ENCODE measurements at regions not wholly inside any gene's neighbourhood (a gene's known extent, or its start where the extent isn't known, plus 50 kb on each side); places are given as distances from the start of the nearest gene placed in this dataset.

DNA sequence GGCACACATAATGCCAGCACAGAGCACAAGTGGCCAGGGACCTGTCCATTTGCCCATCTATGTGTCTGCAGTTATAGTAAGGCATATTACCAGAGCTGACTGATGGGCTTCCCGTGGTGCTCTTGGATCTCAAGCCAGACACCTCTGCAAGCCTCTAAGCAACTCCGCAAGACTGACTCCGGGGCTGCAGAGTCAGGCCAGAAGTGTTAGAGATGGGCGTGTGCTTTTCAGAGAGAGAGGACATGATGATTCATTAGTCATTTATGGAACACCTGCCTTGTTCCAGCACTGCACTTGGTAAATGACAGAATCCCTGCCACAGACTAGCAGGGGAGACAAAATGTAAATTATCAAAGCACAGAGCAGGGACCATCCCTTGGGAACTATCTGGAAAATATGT lies 559.0 kb downstream of the PDCD6IP start:
- Histone ChIP-seq H2AFZ (ENCODE audit: insufficient read depth, low read depth, low read length, poor library complexity, severe bottlenecking) (no peak overlapping the region), H4K20me1 (ENCODE audit: control insufficient read depth, insufficient read depth, low read length, poor library complexity, severe bottlenecking) (no peaks in the 10 kb centered on the region), H3K27ac (ENCODE audit: low read length in 2 of 2) (no peak overlapping the region), H3K9ac (ENCODE audit: low read length) (no peak overlapping the region), H3K4me1 (ENCODE audit: control insufficient read depth in 2 of 2, insufficient read depth in 2 of 2, low read length in 2 of 2) (peaks cover 5 to 6% of the 10 kb centered on the region in 2 donors), H3K4me2 (replicated peaks; ENCODE audit: low read depth, low read length, poor library complexity, severe bottlenecking) (no peak overlapping the region), H3K27me3 (replicated peaks in 1 of 4; ENCODE audit: control extremely low read depth in 1 of 4, control insufficient read depth in 3 of 4, insufficient read depth in 4 of 4, low read length in 3 of 4) (no peaks in the 10 kb centered on the region), H3K9me3 (ENCODE audit: control extremely low read depth in 1 of 3, control insufficient read depth in 2 of 3, insufficient read depth in 1 of 3, low read length in 2 of 3) (no peaks in the 10 kb centered on the region), H3K79me2 (ENCODE audit: control insufficient read depth, insufficient read depth, low read length) (no peaks in the 10 kb centered on the region), H3K36me3 (replicated peaks in 1 of 2; ENCODE audit: control extremely low read depth in 1 of 2, control insufficient read depth in 1 of 2, extremely low read depth in 1 of 2, insufficient read depth in 2 of 2, low read length in 1 of 2) (no peaks in the 10 kb centered on the region), H3K4me3 (ENCODE audit: control extremely low read depth in 1 of 5, extremely low read depth in 1 of 5, insufficient read depth in 1 of 5, low read depth in 2 of 5, low read length in 4 of 5) (no peak overlapping the region)
- POLR2A ChIA-PET: no interaction called here
- no peaks in the 10 kb centered on the region for H3K27me3 Mint-ChIP-seq
- WGBS (ENCODE audit: insufficient coverage): 57% methylated on average over 1 of the region's 4 CpGs
- H3K4me3 Mint-ChIP-seq: no peak overlapping the region
- no peak overlapping the region for H3K27ac Mint-ChIP-seq
- intact Hi-C loops (cut with micrococcal nuclease): no loop called here
- CTCF ChIA-PET: no interaction called here
- TF ChIP-seq, protein P1, sequence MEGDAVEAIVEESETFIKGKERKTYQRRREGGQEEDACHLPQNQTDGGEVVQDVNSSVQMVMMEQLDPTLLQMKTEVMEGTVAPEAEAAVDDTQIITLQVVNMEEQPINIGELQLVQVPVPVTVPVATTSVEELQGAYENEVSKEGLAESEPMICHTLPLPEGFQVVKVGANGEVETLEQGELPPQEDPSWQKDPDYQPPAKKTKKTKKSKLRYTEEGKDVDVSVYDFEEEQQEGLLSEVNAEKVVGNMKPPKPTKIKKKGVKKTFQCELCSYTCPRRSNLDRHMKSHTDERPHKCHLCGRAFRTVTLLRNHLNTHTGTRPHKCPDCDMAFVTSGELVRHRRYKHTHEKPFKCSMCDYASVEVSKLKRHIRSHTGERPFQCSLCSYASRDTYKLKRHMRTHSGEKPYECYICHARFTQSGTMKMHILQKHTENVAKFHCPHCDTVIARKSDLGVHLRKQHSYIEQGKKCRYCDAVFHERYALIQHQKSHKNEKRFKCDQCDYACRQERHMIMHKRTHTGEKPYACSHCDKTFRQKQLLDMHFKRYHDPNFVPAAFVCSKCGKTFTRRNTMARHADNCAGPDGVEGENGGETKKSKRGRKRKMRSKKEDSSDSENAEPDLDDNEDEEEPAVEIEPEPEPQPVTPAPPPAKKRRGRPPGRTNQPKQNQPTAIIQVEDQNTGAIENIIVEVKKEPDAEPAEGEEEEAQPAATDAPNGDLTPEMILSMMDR (IDR thresholded peaks at IDR 0.05): no peak
- TF ChIP-seq EZH2 (IDR thresholded peaks at IDR 0.05; ENCODE audit: borderline replicate concordance, insufficient read depth, low read depth, low read length, poor library complexity, severe bottlenecking): no peak
- no peaks in the 10 kb centered on the region for H3K9me3 Mint-ChIP-seq (ENCODE audit: insufficient read depth)
- peaks cover 9% of the 10 kb centered on the region for H3K4me1 Mint-ChIP-seq
- ATAC-seq (ENCODE audit: low read depth) (no peak), DNase-seq (no peak)

DNA sequence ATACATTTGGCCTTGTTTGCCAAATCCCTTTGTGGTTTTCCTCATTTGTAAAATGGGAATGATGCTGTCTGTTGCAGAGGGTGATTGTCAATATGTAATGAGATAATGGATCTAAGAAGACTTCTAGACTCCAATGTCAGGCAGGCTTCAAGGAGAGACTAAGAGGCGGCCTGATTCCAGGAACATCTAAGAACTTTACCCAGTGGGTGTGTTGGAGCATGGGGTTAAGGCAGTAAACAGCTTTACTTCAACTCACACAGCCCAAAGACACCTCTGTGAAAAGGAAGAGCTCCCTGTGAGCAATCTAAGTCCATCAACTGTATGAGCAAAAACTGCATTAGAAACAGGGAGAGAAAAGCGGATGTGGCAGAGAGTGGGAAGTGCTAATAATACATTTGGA lies 560.6 kb downstream of the PDCD6IP start:
- intact Hi-C loops (cut with micrococcal nuclease): no loop called here
- POLR2A ChIA-PET: no interaction called here

More for the DNA sequence above, 560.6 kb downstream of the PDCD6IP start:
- no peaks in the 10 kb centered on the region for H3K9me3 Mint-ChIP-seq (ENCODE audit: insufficient read depth)
- no peaks in the 10 kb centered on the region for H3K27me3 Mint-ChIP-seq
- peaks cover 10% of the 10 kb centered on the region for H3K4me1 Mint-ChIP-seq
- Histone ChIP-seq H3K27me3 (replicated peaks in 1 of 4; ENCODE audit: control extremely low read depth in 1 of 4, control insufficient read depth in 3 of 4, insufficient read depth in 4 of 4, low read length in 3 of 4) (no peaks in the 10 kb centered on the region), H3K9me3 (ENCODE audit: control extremely low read depth in 1 of 3, control insufficient read depth in 2 of 3, insufficient read depth in 1 of 3, low read length in 2 of 3) (no peaks in the 10 kb centered on the region), H3K36me3 (replicated peaks in 1 of 2; ENCODE audit: control extremely low read depth in 1 of 2, control insufficient read depth in 1 of 2, extremely low read depth in 1 of 2, insufficient read depth in 2 of 2, low read length in 1 of 2) (no peaks in the 10 kb centered on the region), H2AFZ (ENCODE audit: insufficient read depth, low read depth, low read length, poor library complexity, severe bottlenecking) (no peak overlapping the region), H4K20me1 (ENCODE audit: control insufficient read depth, insufficient read depth, low read length, poor library complexity, severe bottlenecking) (no peaks in the 10 kb centered on the region), H3K27ac (ENCODE audit: low read length in 2 of 2) (no peak overlapping the region), H3K4me3 (ENCODE audit: control extremely low read depth in 1 of 5, extremely low read depth in 1 of 5, insufficient read depth in 1 of 5, low read depth in 2 of 5, low read length in 4 of 5) (no peak overlapping the region), H3K79me2 (ENCODE audit: control insufficient read depth, insufficient read depth, low read length) (no peaks in the 10 kb centered on the region), H3K4me2 (replicated peaks; ENCODE audit: low read depth, low read length, poor library complexity, severe bottlenecking) (no peak overlapping the region), H3K4me1 (ENCODE audit: control insufficient read depth in 2 of 2, insufficient read depth in 2 of 2, low read length in 2 of 2) (peaks cover 5 to 6% of the 10 kb centered on the region in 2 donors), H3K9ac (ENCODE audit: low read length) (no peak overlapping the region)
- H3K4me3 Mint-ChIP-seq: no peak overlapping the region
- no peak overlapping the region for H3K27ac Mint-ChIP-seq
- CTCF ChIA-PET: no interaction called here
- no CpG with 5 or more reads among the region's 2 CpGs for WGBS (ENCODE audit: insufficient coverage)
- no peak for DNase-seq
- no peak for TF ChIP-seq EZH2 (IDR thresholded peaks at IDR 0.05; ENCODE audit: borderline replicate concordance, insufficient read depth, low read depth, low read length, poor library complexity, severe bottlenecking)
- TF ChIP-seq, protein P1 (IDR thresholded peaks at IDR 0.05): no peak
- ATAC-seq (ENCODE audit: low read depth): no peak
